GM21423 (cell line): ENCODE measurements at regions not wholly inside any gene's neighbourhood (a gene's known extent, or its start where the extent isn't known, plus 50 kb on each side); places are given as distances from the start of the nearest gene placed in this dataset.
"Not testable (repeated sequence)": the region's sequence is repeated elsewhere in the genome, so short reads cannot be mapped to it uniquely, and the experiment has no call there.

Experiments
- ATAC-seq: cut with Tn5 transposase; IDR thresholded peaks from one replicate; pipeline ENCODE4 v1.9.1; 2021; ENCODE audit warnings: mild to moderate bottlenecking, moderate library complexity; ENCODE audit not compliant: unreplicated experiment

DNA sequence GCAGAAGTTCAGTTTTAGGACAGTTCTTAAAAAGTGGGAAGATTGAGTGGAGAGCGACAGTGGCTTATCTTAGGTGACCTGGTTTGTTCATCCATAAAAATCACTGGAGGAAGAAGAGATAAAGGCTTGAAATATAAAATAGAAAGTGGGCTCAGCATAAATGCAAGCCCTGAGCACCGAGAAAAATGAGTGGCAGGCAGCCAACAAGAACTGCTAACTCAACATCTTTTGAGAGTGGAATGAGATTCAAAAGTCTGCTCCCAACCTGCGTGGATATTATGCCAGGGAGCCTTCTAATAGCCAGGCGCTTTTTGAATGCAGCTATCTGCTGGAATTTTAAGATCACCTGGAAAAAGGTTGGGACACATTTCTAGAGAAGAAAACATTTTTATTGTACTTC, 666.5 kb downstream of the FLRT2 start:
- ATAC-seq: no peak

GRCh38 chr14:86193756-86194155, 663.8 kb downstream of the FLRT2 start:
- no peak for ATAC-seq

- no peak for ATAC-seq
Observed at GRCh38 chr14:86179980-86180379, 650.0 kb downstream of the FLRT2 start.

DNA sequence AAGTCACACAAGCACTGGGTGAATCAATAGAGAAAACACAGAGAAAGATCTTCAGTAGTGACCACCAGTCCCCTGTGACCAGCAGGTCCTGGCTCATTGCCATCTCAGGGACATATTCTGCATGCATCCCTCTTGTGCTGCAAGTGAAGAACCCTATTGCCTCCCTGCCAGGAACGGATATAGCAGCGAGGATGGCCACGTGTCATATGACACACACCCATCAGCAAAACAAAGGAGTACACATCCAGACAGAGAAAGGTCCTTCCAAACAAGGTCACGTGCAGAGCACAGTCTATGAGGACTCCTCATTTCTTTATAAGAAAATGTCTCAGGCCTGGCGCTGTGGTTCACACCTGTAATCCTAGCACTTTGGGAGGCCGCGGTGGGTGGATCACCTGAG, 638.4 kb downstream of the FLRT2 start:
- no peak for ATAC-seq

- no peak for ATAC-seq
Observed at GRCh38 chr14:86166541-86166940, 636.6 kb downstream of the FLRT2 start.

DNA sequence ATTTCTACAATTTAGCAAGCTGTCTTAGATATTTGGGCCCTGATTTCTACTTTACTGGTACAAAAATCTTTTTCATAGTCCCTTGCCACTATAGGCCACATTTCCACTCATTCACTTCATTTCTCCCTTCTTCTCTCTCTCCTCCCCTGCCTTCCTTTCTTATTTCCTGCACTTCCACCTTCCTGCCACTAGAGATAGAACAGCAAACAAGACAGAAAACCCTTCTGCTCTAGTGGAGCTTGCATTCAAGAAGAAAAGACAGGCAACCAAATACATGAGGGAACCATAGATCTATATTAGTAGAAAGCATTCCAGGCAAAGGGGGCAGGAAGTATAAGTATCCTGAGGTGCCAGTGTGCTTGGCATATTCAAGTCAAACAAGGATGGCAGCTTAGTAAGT, 623.5 kb downstream of the FLRT2 start:
- no peak for ATAC-seq

DNA sequence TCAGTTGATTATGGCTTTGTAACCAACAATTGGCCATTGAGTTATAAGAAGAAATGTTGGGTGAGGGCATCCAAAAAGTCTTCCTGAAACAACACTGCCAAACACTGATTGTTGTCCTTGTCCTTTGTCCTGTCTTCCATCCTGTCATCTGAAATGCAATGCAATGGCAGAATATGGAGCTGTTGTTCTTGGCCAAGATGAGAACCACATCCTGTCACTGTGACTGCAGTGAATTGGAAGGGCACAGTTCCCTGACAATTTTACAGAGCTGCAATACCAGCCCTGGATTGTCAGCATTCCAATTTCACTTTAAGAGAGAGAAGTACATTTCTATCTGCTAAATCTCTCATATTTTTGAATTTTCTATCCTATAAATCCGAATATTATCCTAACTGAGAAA, 613.3 kb downstream of the FLRT2 start:
- no peak for ATAC-seq

- ATAC-seq: no peak
Observed at GRCh38 chr14:86141966-86142365, 612.0 kb downstream of the FLRT2 start.

GRCh38 chr14:86129426-86129825, 599.5 kb downstream of the FLRT2 start:
- ATAC-seq: no peak

DNA sequence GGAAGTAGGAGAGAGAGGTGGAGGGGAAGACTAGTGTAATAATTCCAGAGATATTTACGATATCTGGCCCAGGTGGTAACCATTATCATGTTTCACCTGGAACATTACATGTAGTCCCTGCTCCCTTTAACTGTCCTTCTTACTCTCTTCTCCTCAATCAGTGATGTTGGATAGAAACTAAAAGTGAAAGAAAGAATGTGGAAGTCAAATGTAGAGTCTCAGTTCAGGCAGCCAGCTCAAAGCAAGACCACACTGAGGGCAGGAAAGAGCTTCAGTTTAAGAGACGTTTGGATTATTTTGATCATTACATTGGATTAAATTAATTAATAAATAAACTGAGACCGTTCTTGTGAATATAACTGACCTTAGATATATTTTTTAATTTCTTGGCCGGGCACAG, 594.4 kb downstream of the FLRT2 start:
- no peak for ATAC-seq

DNA sequence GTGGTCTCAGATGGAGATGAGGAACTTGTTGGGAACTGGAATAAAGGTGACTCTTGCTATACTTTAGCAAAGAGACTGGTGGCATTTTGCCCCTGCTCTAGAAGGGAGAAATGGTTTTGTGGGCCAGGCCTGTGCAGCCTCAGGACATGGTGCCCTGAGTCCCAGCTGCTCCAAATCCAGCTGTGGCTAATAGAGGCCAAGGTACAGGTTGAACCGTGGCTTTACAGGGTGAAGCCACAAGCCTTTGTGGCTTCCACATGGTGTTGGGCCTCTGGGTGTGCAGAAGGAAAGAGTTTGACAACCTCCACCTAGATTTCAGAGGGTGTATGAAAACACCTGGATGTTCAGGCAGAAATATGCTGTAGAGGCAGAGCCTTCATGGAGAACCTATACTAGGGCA, 586.0 kb downstream of the FLRT2 start:
- ATAC-seq: no peak

DNA sequence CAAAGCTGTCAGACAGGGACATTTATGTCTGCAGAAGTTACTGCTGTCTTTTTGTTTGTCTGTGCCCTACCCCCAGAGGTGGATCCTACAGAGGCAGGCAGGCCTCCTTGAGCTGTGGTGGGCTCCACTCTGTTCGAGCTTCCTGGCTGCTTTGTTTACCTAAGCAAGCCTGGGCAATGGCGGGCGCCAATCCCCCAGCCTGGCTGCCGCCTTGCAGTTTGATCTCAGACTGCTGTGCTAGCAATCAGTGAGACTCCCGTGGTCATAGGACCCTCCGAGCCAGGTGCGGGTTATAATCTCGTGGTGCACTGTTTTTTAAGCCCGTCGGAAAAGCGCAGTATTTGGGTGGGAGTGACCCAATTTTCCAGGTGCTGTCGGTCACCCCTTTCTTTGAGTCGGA, 580.9 kb downstream of the FLRT2 start:
- not testable (repeated sequence) for ATAC-seq

DNA sequence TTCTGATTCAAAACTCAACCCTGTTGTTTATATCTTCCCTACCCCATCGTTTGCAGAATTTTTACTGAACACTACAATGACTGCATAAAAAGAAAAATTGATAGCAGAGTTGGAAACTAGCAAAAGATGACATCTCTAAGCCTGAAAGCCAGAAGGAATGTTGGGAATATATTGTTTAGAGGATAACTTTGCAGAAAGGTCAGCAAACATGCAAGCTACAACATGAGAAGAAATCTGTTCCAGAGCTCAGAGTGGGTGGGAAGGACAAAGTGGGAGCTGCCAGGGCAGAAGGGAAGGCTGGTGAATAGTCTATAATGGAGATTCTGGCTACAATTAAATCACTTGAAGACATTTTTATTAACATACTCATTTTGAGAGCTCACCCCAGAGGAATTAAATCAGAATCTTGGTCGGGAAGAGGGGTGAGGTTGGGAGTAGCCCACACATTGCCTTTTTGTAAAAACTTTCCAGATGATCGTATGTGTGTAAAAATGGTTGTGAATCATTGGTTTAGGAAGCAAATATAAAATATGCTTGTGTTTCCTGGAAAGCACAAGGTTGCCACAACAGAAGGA, 574.8 kb downstream of the FLRT2 start:
- no peak for ATAC-seq

GRCh38 chr14:86094512-86094911, 564.6 kb downstream of the FLRT2 start:
- no peak for ATAC-seq

- no peak for ATAC-seq
Observed at GRCh38 chr14:86091811-86092210, 561.9 kb downstream of the FLRT2 start.

GRCh38 chr14:86088156-86088555, 558.2 kb downstream of the FLRT2 start:
- no peak for ATAC-seq

DNA sequence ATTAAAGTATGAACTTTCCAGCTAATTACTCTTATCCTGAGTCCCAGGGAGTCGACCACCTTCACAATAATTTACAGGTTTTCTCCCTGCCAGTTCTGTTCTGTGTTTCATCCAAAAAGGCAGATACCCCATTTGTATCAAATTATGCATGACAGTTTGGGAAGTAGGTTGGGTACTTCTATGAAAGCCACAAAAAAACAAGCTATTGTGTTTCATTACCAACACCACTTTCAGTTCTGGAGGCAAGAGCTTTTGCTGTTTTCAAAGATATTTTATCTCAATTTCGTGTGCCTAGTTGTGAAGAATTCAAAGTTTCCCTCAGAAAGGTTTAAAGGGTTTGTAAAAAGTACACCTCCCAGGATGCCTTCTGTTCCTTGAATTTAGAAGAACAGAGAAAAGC, 557.4 kb downstream of the FLRT2 start:
- ATAC-seq: no peak

- no peak for ATAC-seq
Observed at GRCh38 chr14:86086962-86087361, 557.0 kb downstream of the FLRT2 start.

GRCh38 chr14:86084097-86084496, 554.2 kb downstream of the FLRT2 start:
- no peak for ATAC-seq

GRCh38 chr14:86083616-86084015, 553.7 kb downstream of the FLRT2 start:
- ATAC-seq: no peak

GRCh38 chr14:86072116-86072894, 542.4 kb downstream of the FLRT2 start:
- no peak for ATAC-seq

DNA sequence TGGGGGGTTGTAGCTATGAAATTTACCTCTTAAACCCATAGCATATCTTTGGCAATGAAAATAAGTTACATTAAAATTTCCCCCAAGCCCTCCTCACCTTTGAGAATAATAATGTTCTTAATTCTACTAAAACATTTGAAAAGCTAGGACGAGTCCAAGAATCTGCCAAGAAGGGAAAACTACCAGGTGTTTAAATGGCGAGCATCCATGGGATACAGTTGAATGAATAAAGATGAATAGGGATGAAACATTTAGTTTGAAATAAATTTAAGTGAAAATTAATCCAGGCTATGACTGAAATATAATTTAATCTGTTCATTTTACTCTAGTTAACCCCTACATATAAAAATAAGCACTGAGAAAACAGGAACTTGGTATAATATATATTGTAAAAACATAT, 536.7 kb downstream of the FLRT2 start:
- ATAC-seq: no peak

DNA sequence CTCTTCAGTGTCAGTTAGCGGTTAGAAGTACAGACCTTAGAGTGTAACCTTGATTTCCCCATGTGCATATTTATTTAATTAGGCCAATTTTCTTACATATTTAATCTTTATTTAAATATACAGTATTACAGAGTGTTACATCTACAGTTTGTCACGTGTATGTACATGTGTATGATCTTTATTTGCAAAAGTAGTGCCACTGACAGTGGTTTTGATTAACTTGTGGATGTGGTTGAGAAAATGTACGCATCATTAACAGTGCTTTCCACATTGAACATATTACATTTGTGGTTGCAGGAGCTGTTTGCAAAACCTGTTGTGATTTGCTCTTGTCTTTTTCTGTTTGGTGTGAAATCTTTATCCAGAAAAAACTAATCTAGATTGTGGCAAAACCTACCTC, 535.5 kb downstream of the FLRT2 start:
- ATAC-seq: no peak
